ENCODE measurements at regions not wholly inside any gene's neighbourhood (a gene's known extent, or its start where the extent isn't known, plus 50 kb on each side); places are given as distances from the start of the nearest gene placed in this dataset.

- no peak for DNase-seq
Observed at GRCh38 chr17:14499976-14500375, 199.1 kb downstream of the HS3ST3B1 start.

GRCh38 chr17:14498812-14499211 lies 197.9 kb downstream of the HS3ST3B1 start:
- no peaks in the 10 kb centered on the region for H3K36me3 Mint-ChIP-seq
- H3K4me1 Mint-ChIP-seq = no peaks in the 10 kb centered on the region
- H3K9me3 Mint-ChIP-seq = peaks cover 8% of the 10 kb centered on the region
- no peak overlapping the region for H3K4me3 Mint-ChIP-seq
- no peak for DNase-seq
- H3K27me3 Mint-ChIP-seq = no peaks in the 10 kb centered on the region
- H3K27ac Mint-ChIP-seq = no peak overlapping the region

More at GRCh38 chr17:14499976-14500375, 199.1 kb downstream of the HS3ST3B1 start:
- Mint-ChIP-seq H3K4me3 (no peak overlapping the region), H3K9me3 (peaks cover 4% of the 10 kb centered on the region), H3K27me3 (no peaks in the 10 kb centered on the region), H3K27ac (no peak overlapping the region), H3K4me1 (no peaks in the 10 kb centered on the region), H3K36me3 (no peaks in the 10 kb centered on the region)

- Mint-ChIP-seq H3K27ac (no peak overlapping the region), H3K36me3 (no peaks in the 10 kb centered on the region), H3K4me1 (no peaks in the 10 kb centered on the region), H3K4me3 (no peak overlapping the region), H3K9me3 (peaks cover 8% of the 10 kb centered on the region), H3K27me3 (no peaks in the 10 kb centered on the region)
- no peak for DNase-seq
Observed at GRCh38 chr17:14494161-14494560, 193.3 kb downstream of the HS3ST3B1 start.

GRCh38 chr17:14489986-14490385 lies 189.1 kb downstream of the HS3ST3B1 start:
- no peaks in the 10 kb centered on the region for H3K27me3 Mint-ChIP-seq
- no peaks in the 10 kb centered on the region for H3K36me3 Mint-ChIP-seq
- no peak overlapping the region for H3K27ac Mint-ChIP-seq

GRCh38 chr17:14488958-14489550 lies 188.2 kb downstream of the HS3ST3B1 start:
- Mint-ChIP-seq H3K9me3 (no peaks in the 10 kb centered on the region), H3K4me3 (no peak overlapping the region)
- DNase-seq = no peak

More at GRCh38 chr17:14489986-14490385, 189.1 kb downstream of the HS3ST3B1 start:
- DNase-seq = no peak
- H3K9me3 Mint-ChIP-seq = peaks cover 4% of the 10 kb centered on the region
- no peak overlapping the region for H3K4me3 Mint-ChIP-seq
- no peaks in the 10 kb centered on the region for H3K4me1 Mint-ChIP-seq

GRCh38 chr17:14487068-14487467 lies 186.2 kb downstream of the HS3ST3B1 start:
- Mint-ChIP-seq H3K4me3 (no peak overlapping the region), H3K27ac (no peak overlapping the region), H3K27me3 (no peaks in the 10 kb centered on the region), H3K36me3 (no peaks in the 10 kb centered on the region), H3K4me1 (no peaks in the 10 kb centered on the region), H3K9me3 (peaks cover 1% of the 10 kb centered on the region)
- no peak for DNase-seq

More at GRCh38 chr17:14488958-14489550, 188.2 kb downstream of the HS3ST3B1 start:
- Mint-ChIP-seq H3K4me1 (no peaks in the 10 kb centered on the region), H3K27me3 (no peaks in the 10 kb centered on the region), H3K36me3 (no peaks in the 10 kb centered on the region), H3K27ac (no peak overlapping the region)

- peaks cover 1% of the 10 kb centered on the region for H3K9me3 Mint-ChIP-seq
- no peak overlapping the region for H3K4me3 Mint-ChIP-seq
- no peaks in the 10 kb centered on the region for H3K27me3 Mint-ChIP-seq
- H3K27ac Mint-ChIP-seq = no peak overlapping the region
- DNase-seq = no peak
- H3K36me3 Mint-ChIP-seq = no peaks in the 10 kb centered on the region
- no peaks in the 10 kb centered on the region for H3K4me1 Mint-ChIP-seq
Observed at GRCh38 chr17:14482715-14483114, 181.8 kb downstream of the HS3ST3B1 start.

GRCh38 chr17:14481664-14482063 lies 180.8 kb downstream of the HS3ST3B1 start:
- no peak for DNase-seq
- Mint-ChIP-seq H3K27me3 (no peaks in the 10 kb centered on the region), H3K27ac (no peak overlapping the region), H3K9me3 (peaks cover 1% of the 10 kb centered on the region), H3K4me3 (no peak overlapping the region), H3K4me1 (no peaks in the 10 kb centered on the region), H3K36me3 (no peaks in the 10 kb centered on the region)

- Mint-ChIP-seq H3K27ac (no peak overlapping the region), H3K4me1 (no peaks in the 10 kb centered on the region), H3K27me3 (no peaks in the 10 kb centered on the region), H3K4me3 (no peak overlapping the region), H3K9me3 (no peaks in the 10 kb centered on the region), H3K36me3 (no peaks in the 10 kb centered on the region)
- no peak for DNase-seq
Observed at GRCh38 chr17:14474591-14474990, 173.7 kb downstream of the HS3ST3B1 start.

- no peak for DNase-seq
- Mint-ChIP-seq H3K4me3 (no peak overlapping the region), H3K9me3 (no peaks in the 10 kb centered on the region), H3K4me1 (peaks cover 2% of the 10 kb centered on the region), H3K36me3 (no peaks in the 10 kb centered on the region), H3K27me3 (no peaks in the 10 kb centered on the region), H3K27ac (no peak overlapping the region)
Observed at GRCh38 chr17:14471052-14471451, 170.2 kb downstream of the HS3ST3B1 start.

- no peaks in the 10 kb centered on the region for H3K27me3 Mint-ChIP-seq
- H3K4me3 Mint-ChIP-seq = no peak overlapping the region
- DNase-seq = no peak
- H3K9me3 Mint-ChIP-seq = no peaks in the 10 kb centered on the region
- H3K27ac Mint-ChIP-seq = no peak overlapping the region
- no peaks in the 10 kb centered on the region for H3K36me3 Mint-ChIP-seq
- H3K4me1 Mint-ChIP-seq = peaks cover 2% of the 10 kb centered on the region
Observed at GRCh38 chr17:14470417-14470816, 169.5 kb downstream of the HS3ST3B1 start.

GRCh38 chr17:14469971-14470370 lies 169.1 kb downstream of the HS3ST3B1 start:
- Mint-ChIP-seq H3K27ac (no peak overlapping the region), H3K4me1 (peaks cover 2% of the 10 kb centered on the region), H3K9me3 (no peaks in the 10 kb centered on the region), H3K36me3 (no peaks in the 10 kb centered on the region), H3K4me3 (no peak overlapping the region), H3K27me3 (no peaks in the 10 kb centered on the region)
- DNase-seq = no peak

GRCh38 chr17:14468858-14469257 lies 168.0 kb downstream of the HS3ST3B1 start:
- Mint-ChIP-seq H3K4me3 (no peak overlapping the region), H3K27ac (no peak overlapping the region), H3K4me1 (peaks cover 2% of the 10 kb centered on the region)

GRCh38 chr17:14461227-14461548 lies 160.3 kb downstream of the HS3ST3B1 start:
- Mint-ChIP-seq H3K4me3 (no peak overlapping the region), H3K4me1 (peaks cover 22% of the 10 kb centered on the region), H3K9me3 (peaks cover 1% of the 10 kb centered on the region), H3K36me3 (no peaks in the 10 kb centered on the region), H3K27ac (no peak overlapping the region), H3K27me3 (no peaks in the 10 kb centered on the region)
- DNase-seq = no peak

More at GRCh38 chr17:14468858-14469257, 168.0 kb downstream of the HS3ST3B1 start:
- DNase-seq = no peak
- Mint-ChIP-seq H3K36me3 (no peaks in the 10 kb centered on the region), H3K27me3 (no peaks in the 10 kb centered on the region), H3K9me3 (no peaks in the 10 kb centered on the region)

GRCh38 chr17:14460516-14461226 lies 159.8 kb downstream of the HS3ST3B1 start:
- Mint-ChIP-seq H3K36me3 (no peaks in the 10 kb centered on the region), H3K9me3 (peaks cover 1% of the 10 kb centered on the region), H3K4me1 (peaks cover 22% of the 10 kb centered on the region), H3K27me3 (no peaks in the 10 kb centered on the region), H3K27ac (no peak overlapping the region), H3K4me3 (no peak overlapping the region)
- DNase-seq = no peak

GRCh38 chr17:14459955-14460354 lies 159.1 kb downstream of the HS3ST3B1 start:
- no peak overlapping the region for H3K27ac Mint-ChIP-seq
- no peak for DNase-seq
- peaks cover 1% of the 10 kb centered on the region for H3K9me3 Mint-ChIP-seq
- H3K27me3 Mint-ChIP-seq = no peaks in the 10 kb centered on the region
- no peaks in the 10 kb centered on the region for H3K36me3 Mint-ChIP-seq
- no peak overlapping the region for H3K4me3 Mint-ChIP-seq
- H3K4me1 Mint-ChIP-seq = peaks cover 22% of the 10 kb centered on the region

Measured in activated naive CD8-positive, alpha-beta T cell treated with anti-CD3 and anti-CD28 coated beads for 36 hours (primary cell).